ENCODE measurements at regions not wholly inside any gene's neighbourhood (a gene's known extent, or its start where the extent isn't known, plus 50 kb on each side); places are given as distances from the start of the nearest gene placed in this dataset.
"Not testable (repeated sequence)": the region's sequence is repeated elsewhere in the genome, so short reads cannot be mapped to it uniquely, and the experiment has no call there.

- intact Hi-C loops (cut with DNase I, micrococcal nuclease): no loop called here
- ATAC-seq: no peak
- DNase-seq: no peak
Observed at GRCh38 chr5:111635916-111636570, 121.0 kb downstream of the NREP start.

GRCh38 chr5:111635151-111635902, 121.7 kb downstream of the NREP start:
- no peak for DNase-seq
- intact Hi-C loops (cut with DNase I, micrococcal nuclease): no loop called here
- no peak for ATAC-seq

GRCh38 chr5:111631328-111631727, 119.0 kb upstream of the STARD4 start:
- ATAC-seq: no peak
- DNase-seq: no peak
- intact Hi-C loops (cut with DNase I, micrococcal nuclease): no loop called here

GRCh38 chr5:111628901-111629300, 116.6 kb upstream of the STARD4 start:
- intact Hi-C loops (cut with DNase I, micrococcal nuclease): no loop called here
- DNase-seq (no peak), ATAC-seq (no peak)

DNA sequence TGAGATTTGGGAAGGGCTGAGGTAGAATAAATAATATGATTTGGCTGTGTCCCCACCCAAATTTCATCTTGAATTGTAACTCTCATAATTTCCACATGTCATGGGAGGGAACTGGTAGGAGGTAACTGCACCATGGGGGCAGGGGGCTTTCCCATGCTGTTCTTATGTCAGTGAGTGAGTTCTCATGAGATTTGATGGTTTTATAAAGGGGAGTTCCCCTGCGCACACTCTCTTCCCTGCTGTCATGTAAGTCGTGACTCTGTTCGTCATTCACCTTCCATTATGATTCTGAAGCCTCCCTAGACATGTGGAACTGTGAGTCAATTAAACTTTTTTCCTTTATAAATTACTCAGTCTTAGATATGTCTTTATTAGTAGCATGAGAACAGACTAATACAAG, 115.5 kb upstream of the STARD4 start:
- ATAC-seq (no peak), DNase-seq (no peak)
- intact Hi-C loops (cut with DNase I, micrococcal nuclease): no loop called here

- intact Hi-C loops (cut with DNase I, micrococcal nuclease): no loop called here
- DNase-seq (no peak), ATAC-seq (no peak)
Observed at GRCh38 chr5:111626473-111627148, 114.3 kb upstream of the STARD4 start.

- intact Hi-C loops (cut with DNase I, micrococcal nuclease): no loop called here
- ATAC-seq (no peak), DNase-seq (no peak)
Observed at GRCh38 chr5:111618623-111619271, 106.4 kb upstream of the STARD4 start.

- DNase-seq: no peak
- intact Hi-C loops (cut with DNase I, micrococcal nuclease): no loop called here
- no peak for ATAC-seq
Observed at GRCh38 chr5:111615054-111615453, 102.7 kb upstream of the STARD4 start.

- intact Hi-C loops (cut with DNase I, micrococcal nuclease); ATAC-seq; DNase-seq: not testable (repeated sequence)
Observed at GRCh38 chr5:111612013-111612630, 99.8 kb upstream of the STARD4 start.

DNA sequence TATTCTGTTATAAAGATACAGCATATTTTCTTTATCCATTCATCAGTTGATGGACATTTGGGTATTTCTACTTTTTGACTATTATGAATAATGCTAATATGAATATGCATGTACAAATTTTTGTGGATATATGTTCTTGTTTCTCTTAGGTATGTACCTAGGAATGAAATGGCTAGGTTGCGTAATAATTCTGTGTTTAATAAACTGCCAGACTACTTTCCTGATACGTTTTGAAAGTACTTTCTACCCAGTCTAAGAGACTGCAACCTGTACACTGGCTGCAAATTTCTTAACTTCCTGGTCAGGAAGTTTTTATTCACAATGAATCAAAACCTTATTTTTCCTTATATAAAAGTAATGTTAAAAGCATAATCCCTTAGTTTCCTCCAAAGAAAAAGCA, 93.9 kb upstream of the STARD4 start:
- DNase-seq (no peak), ATAC-seq (no peak)
- intact Hi-C loops (cut with DNase I, micrococcal nuclease): no loop called here

DNA sequence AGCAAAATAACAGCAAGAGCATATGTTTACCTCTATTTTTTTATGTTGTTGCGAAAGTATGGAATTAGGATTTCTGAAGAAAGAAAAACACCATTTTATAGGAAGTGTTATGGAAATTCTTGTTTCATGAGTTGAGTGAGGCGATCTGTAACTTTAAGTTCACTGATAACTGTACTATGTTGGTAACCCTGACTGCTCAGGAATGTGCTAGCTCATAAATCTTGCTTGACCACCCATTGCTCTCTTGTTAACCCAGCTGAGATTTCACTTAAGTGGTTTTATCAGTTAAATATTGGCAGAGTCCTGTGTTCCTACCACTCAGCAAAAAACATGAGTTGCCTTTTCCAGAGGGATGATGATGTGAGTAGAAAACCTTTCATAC, 91.1 kb upstream of the STARD4 start:
- intact Hi-C loops (cut with DNase I, micrococcal nuclease): no loop called here
- DNase-seq: no peak
- ATAC-seq: no peak

- intact Hi-C loops (cut with DNase I, micrococcal nuclease): no loop called here
- DNase-seq (no peak), ATAC-seq (no peak)
Observed at GRCh38 chr5:111602817-111603445, 90.6 kb upstream of the STARD4 start.

DNA sequence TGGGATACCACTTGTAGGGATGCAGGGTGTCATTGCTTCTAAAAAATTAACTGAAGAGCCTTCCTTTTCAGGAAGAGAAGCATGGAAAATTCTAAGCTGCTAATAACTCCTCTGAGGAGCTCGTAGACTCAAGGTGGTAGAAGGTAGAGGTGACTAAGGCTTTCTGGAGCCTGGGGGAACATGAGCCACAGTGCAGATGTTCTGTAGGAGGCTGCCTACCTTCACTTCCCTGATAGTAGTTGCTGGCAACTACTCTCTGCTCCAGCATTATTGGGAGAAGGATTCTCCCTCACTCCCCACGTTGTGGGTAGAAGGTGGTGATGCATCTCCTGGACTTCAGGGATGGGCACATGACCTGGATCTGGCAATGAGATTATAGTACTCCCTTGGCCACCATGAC, 86.7 kb upstream of the STARD4 start:
- intact Hi-C loops (cut with DNase I, micrococcal nuclease): no loop called here
- DNase-seq (no peak), ATAC-seq (no peak)

GRCh38 chr5:111597491-111597890, 85.2 kb upstream of the STARD4 start:
- ATAC-seq (no peak), DNase-seq (no peak)
- intact Hi-C loops (cut with DNase I, micrococcal nuclease): no loop called here

- ATAC-seq (no peak), DNase-seq (no peak)
- intact Hi-C loops (cut with DNase I, micrococcal nuclease): no loop called here
Observed at GRCh38 chr5:111596705-111597104, 84.4 kb upstream of the STARD4 start.

DNA sequence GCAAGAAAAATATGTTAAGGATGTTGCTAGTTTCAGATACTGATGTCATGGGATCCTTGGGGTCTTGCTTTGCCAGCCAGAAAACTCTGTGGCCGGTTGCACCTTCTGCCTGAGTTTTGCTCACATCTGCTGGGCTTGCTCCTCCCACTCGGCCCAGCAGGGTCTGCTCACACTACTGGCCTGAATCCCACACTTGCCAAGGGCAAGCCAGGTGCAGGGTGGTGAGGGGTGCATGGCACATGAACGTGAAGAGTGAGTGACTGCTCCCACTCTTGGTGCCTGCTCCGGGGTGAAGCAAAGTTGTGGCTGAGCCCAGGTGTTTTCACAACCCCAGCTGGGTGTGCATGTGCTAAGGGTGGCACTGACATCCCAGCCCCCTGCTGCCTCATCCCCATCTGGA, 83.1 kb upstream of the STARD4 start:
- ATAC-seq: no peak
- intact Hi-C loops (cut with DNase I, micrococcal nuclease): no loop called here
- no peak for DNase-seq

DNA sequence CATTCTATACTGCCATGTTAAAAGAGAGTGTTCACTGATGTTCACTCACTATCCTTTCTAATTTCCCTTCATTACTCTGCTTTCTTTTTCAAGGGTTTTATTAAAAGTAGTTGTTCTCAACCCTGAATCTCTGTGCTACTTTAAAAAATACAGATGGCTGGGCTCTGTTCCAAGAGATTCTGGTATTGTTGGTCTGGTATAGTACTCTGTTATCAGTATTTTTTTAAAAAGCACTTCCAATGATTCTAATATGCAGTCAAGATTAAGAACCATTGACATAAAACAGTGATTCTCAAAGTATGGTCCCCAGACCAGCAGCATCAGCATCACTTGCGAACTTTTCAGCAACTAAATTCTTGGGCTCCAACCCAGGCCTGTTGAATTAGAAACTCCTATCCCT, 77.0 kb upstream of the STARD4 start:
- ATAC-seq: no peak
- intact Hi-C loops (cut with DNase I, micrococcal nuclease): no loop called here
- DNase-seq: no peak

DNA sequence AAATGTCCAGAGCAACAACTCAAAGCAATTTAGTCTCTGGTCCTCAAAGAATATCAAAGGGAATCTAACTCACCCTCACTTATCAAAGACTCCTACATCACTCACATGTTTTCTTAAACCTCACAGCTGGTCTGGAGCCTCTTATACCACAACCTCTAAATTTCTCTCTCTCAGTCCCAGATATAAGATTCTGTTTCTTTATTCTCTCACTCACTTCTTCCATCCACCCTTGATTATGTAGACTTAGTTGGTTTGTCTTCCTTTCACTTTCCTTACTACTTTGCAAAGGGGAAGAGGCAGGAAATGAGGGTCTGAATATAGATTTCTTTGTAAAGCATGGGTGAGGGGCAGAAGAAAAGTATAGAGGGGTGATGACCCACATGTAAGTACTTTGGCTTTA, 75.4 kb upstream of the STARD4 start:
- intact Hi-C loops (cut with DNase I, micrococcal nuclease): no loop called here
- no peak for ATAC-seq
- DNase-seq: no peak

DNA sequence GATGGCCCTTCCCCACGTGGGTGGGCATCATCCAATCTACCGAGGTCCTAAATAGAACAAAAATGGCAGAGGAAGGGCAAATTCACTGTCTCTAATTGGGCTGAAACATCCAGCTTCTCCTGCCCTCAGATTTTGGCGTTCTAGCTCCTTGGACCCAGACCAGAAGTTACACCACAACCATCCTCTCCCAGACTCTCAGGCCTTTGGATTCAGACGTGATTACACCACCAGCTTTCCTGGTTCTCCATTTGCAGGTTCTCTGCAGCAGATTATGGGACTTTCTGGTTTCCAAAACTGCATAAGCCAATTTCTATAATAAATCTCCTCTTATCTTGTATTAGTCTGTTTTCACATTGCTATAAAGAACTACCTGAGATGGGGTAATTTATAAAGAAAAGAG, 73.6 kb upstream of the STARD4 start:
- DNase-seq (no peak), ATAC-seq (no peak)
- intact Hi-C loops (cut with DNase I, micrococcal nuclease): no loop called here

All from left colon (tissue), 2 donors.